ENCODE measurements at regions not wholly inside any gene's neighbourhood (a gene's known extent, or its start where the extent isn't known, plus 50 kb on each side); places are given as distances from the start of the nearest gene placed in this dataset.
"Not testable (repeated sequence)": the region's sequence is repeated elsewhere in the genome, so short reads cannot be mapped to it uniquely, and the experiment has no call there.

GRCh38 chr12:34607520-34608195 is 585.4 kb downstream of the ALG10 start:
- DNase-seq: no peak

GRCh38 chr12:34613988-34614387 is 591.7 kb downstream of the ALG10 start:
- not testable (repeated sequence) for DNase-seq

GRCh38 chr12:34625116-34625515 is 602.8 kb downstream of the ALG10 start:
- peak; percentile 19 to 24 for DNase-seq

- no peak for DNase-seq
Measured at GRCh38 chr12:34626363-34627157, 604.3 kb downstream of the ALG10 start.
